OCI-LY3 (cell line): ENCODE measurements at regions not wholly inside any gene's neighbourhood (a gene's known extent, or its start where the extent isn't known, plus 50 kb on each side); places are given as distances from the start of the nearest gene placed in this dataset.
"Not testable (repeated sequence)": the region's sequence is repeated elsewhere in the genome, so short reads cannot be mapped to it uniquely, and the experiment has no call there.

Experiments used
- H2AFZ ChIP-seq: fragments of 200-600, 300-600 bp; shearing (Covaris generic); 2 replicates; pipeline ENCODE4 v1.6.0; 2014; ENCODE audit warnings: antibody characterized with exemption, low read depth, low read length
- H3K27ac ChIP-seq: fragments of 200-600, 300-600 bp; sonication (generic); 2 replicates; pipeline ENCODE4 v1.5.1; 2014; ENCODE audit warnings: mild to moderate bottlenecking, low read length, moderate library complexity, mixed read lengths
- H3K27me3 ChIP-seq: fragments of 200-600, 300-600 bp; sonication (generic); 2 replicates; pipeline ENCODE4 v1.6.1; 2014; ENCODE audit warnings: low read depth, low read length, mixed read lengths
- H3K36me3 ChIP-seq: fragments of 200-600, 300-600 bp; sonication (generic); replicated peaks from 2 replicates; pipeline ENCODE3; 2014; ENCODE audit warnings: low read depth, low read length, mixed read lengths
- H3K4me1 ChIP-seq: fragments of 300-600, 200-600 bp; sonication (generic); 2 replicates; pipeline ENCODE4 v1.6.1; 2014; ENCODE audit warnings: low read length, mixed read lengths
- H3K4me2 ChIP-seq: fragments of 200-600, 300-600 bp; sonication (generic); 2 replicates; pipeline ENCODE4 v1.6.1; 2014; ENCODE audit warnings: low read length, mixed read lengths
- H3K4me3 ChIP-seq: fragments of 300-600, 200-600 bp; sonication (generic); 2 replicates; pipeline ENCODE4 v1.5.1; 2014; ENCODE audit warnings: antibody characterized with exemption, mild to moderate bottlenecking, low read length, moderate library complexity
- H3K79me2 ChIP-seq: fragments of 300-600, 200-600 bp; shearing (Covaris generic); 2 replicates; pipeline ENCODE4 v1.6.1; 2014; ENCODE audit warnings: mild to moderate bottlenecking, low read length, mixed read lengths
- H3K9ac ChIP-seq: fragments of 300-600, 200-600 bp; shearing (Covaris generic); 2 replicates; pipeline ENCODE4 v1.6.0; 2014; ENCODE audit warnings: mild to moderate bottlenecking, low read length, moderate library complexity
- H3K9me3 ChIP-seq: fragments of 200-600, 300-600 bp; shearing (Covaris generic); 2 replicates; pipeline ENCODE4 v1.6.1; 2014; ENCODE audit warnings: low read length, mixed read lengths; ENCODE audit not compliant: insufficient read depth
- H4K20me1 ChIP-seq: fragments of 200-600, 300-600 bp; sonication (generic); 2 replicates; pipeline ENCODE4 v1.6.1; 2016; ENCODE audit warnings: low read length, mixed read lengths; ENCODE audit not compliant: insufficient read depth
- CTCF ChIP-seq: fragments of 200-600, 300-600 bp; sonication (generic); IDR thresholded peaks from 2 replicates; pipeline ENCODE4 v1.5.1; 2014; ENCODE audit warnings: antibody characterized with exemption, low read length, low read depth

DNA sequence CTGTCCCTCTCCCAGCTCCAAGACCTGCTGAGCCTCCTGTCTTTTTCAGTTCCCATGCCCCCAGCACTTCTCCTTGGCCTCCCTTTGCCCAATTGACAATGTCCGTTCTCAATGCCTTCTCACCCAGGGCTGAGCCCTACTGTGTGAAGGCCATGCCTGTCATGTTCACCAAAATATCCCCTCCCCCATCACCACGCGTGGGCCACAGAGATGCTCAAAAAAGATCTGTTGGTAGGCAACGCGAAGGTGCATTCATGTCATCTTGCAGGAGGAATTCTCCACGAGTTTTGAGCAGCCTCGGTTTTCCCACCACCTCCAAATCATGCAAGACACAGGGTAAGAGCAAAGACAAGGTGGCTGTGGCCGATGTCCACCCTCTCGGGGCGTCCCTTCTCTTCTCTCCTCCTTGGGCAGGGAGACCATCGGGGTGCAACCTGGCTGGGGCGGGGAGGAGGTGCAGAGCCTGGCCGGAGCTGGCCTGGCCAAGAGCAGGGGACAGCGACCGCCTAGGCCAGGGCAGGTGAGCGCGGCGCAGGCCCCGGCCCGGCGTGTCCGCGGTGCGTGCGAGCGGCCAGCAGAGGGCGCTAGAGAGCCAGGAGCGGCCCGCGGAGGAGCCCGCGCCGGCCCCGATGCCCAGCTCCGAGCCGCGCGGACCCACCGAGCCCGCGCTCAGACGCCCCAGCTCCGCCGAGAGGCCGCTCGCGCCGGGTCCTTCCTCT lies 56.3 kb upstream of the KRTAP5-11 start:
- H3K9me3 ChIP-seq, H2AFZ ChIP-seq, H4K20me1 ChIP-seq, H3K27me3 ChIP-seq, H3K9ac ChIP-seq, H3K36me3 ChIP-seq, H3K27ac ChIP-seq, H3K79me2 ChIP-seq, H3K4me1 ChIP-seq: not testable (repeated sequence)
- TF ChIP-seq CTCF, result peak; percentile 52
- peak overlapping the region; percentile 58 for H3K4me3 ChIP-seq
- peak overlapping the region; percentile 70 for H3K4me2 ChIP-seq

- peak overlapping the region; percentile 70 for H3K4me2 ChIP-seq
- not testable (repeated sequence) for H2AFZ ChIP-seq, H3K9me3 ChIP-seq, H3K79me2 ChIP-seq, H3K27me3 ChIP-seq, H4K20me1 ChIP-seq, H3K36me3 ChIP-seq, H3K4me1 ChIP-seq, H3K9ac ChIP-seq, H3K27ac ChIP-seq
- H3K4me3 ChIP-seq, result peak overlapping the region; percentile 58
Observed at GRCh38 chr11:71639520-71639849, 56.8 kb upstream of the KRTAP5-11 start.

DNA sequence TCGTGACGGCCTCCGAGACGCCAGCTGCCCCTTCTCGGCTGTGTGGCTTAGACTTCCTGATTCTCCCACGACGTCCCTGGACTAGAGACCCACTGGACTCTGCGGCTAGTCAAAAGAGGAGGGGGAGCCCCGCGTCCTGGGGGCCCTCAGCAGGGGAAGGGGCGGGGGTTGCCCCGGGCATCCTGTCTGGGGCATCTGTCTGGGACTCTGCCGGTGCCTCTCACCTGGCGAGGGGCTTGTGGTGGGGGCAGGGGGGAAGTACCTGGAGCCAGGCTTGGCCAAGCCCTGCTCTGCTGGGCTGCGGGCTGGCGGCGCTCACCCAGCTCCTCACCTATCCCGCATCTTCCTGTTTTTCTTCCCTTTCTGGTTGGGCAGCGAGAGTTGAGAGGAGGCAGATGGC lies 57.2 kb upstream of the KRTAP5-11 start:
- not testable (repeated sequence) for H3K4me3 ChIP-seq, H3K36me3 ChIP-seq, H3K27ac ChIP-seq, H3K79me2 ChIP-seq, H3K4me2 ChIP-seq, H3K27me3 ChIP-seq, H2AFZ ChIP-seq, H3K9me3 ChIP-seq, H4K20me1 ChIP-seq, H3K9ac ChIP-seq, H3K4me1 ChIP-seq

GRCh38 chr11:71647078-71647477 lies 64.4 kb upstream of the KRTAP5-11 start:
- not testable (repeated sequence) for H3K36me3 ChIP-seq, H3K9me3 ChIP-seq, H3K4me3 ChIP-seq, H3K27ac ChIP-seq, H2AFZ ChIP-seq, H3K4me2 ChIP-seq, H3K9ac ChIP-seq, H4K20me1 ChIP-seq, H3K4me1 ChIP-seq, H3K79me2 ChIP-seq, H3K27me3 ChIP-seq

GRCh38 chr11:71652998-71653397 lies 70.3 kb upstream of the KRTAP5-11 start:
- H2AFZ ChIP-seq, H3K36me3 ChIP-seq, H3K9me3 ChIP-seq, H3K27ac ChIP-seq, H3K27me3 ChIP-seq, H3K4me1 ChIP-seq, H3K4me3 ChIP-seq, H4K20me1 ChIP-seq, H3K79me2 ChIP-seq, H3K9ac ChIP-seq, H3K4me2 ChIP-seq: not testable (repeated sequence)

- H3K27me3 ChIP-seq, H3K9ac ChIP-seq, H3K4me1 ChIP-seq, H3K36me3 ChIP-seq, H3K79me2 ChIP-seq, H4K20me1 ChIP-seq, H3K4me3 ChIP-seq, H3K27ac ChIP-seq, H2AFZ ChIP-seq, H3K9me3 ChIP-seq, H3K4me2 ChIP-seq: not testable (repeated sequence)
Observed at GRCh38 chr11:71654423-71654822, 71.7 kb upstream of the KRTAP5-11 start.

DNA sequence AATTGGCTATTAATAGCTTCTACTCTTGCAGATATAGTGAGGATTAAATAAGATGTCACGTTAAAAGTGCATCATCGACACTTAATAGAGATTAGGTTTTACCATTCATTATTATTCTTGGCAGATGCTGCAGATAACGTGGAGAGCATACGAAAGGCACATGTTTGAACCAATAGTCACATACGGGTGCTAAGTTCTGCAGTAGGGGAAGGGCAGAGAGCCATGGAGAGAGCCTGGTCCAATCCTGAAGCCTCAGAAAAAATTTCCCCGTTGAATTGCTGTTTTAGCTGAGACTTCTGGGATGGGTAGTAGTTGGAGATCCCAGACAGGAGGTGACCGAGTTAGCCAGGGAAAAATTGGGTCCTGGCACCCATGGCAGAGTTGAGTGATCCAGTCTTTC lies 72.4 kb upstream of the KRTAP5-11 start:
- H3K4me3 ChIP-seq, H2AFZ ChIP-seq, H4K20me1 ChIP-seq, H3K27me3 ChIP-seq, H3K4me1 ChIP-seq, H3K36me3 ChIP-seq, H3K27ac ChIP-seq, H3K9ac ChIP-seq, H3K4me2 ChIP-seq, H3K9me3 ChIP-seq, H3K79me2 ChIP-seq: not testable (repeated sequence)

GRCh38 chr11:71656513-71656912 lies 73.8 kb upstream of the KRTAP5-11 start:
- H3K36me3 ChIP-seq, H3K4me2 ChIP-seq, H3K4me1 ChIP-seq, H3K27me3 ChIP-seq, H3K4me3 ChIP-seq, H3K9ac ChIP-seq, H3K27ac ChIP-seq, H2AFZ ChIP-seq, H3K79me2 ChIP-seq, H4K20me1 ChIP-seq, H3K9me3 ChIP-seq: not testable (repeated sequence)

DNA sequence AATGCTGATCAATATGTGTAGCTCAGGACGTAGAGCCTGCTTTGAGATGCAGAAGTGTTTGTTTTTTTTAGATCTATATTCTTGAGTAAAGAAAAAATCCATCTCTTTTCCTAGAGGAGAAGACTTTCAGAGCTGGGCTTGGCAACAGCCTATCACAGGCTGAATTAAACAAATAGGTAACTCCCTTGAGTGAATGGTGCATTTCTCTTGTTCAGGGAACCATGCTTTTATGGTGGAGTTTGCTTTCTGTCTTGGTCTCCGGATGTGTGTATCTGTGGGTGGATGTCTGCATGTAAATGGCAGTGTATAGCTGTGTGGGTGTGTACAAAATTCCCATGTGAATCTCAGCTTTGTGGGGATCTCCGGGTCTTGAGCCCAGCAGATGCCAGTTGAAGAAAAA lies 82.3 kb upstream of the KRTAP5-11 start:
- not testable (repeated sequence) for H3K79me2 ChIP-seq, H3K4me3 ChIP-seq, H3K36me3 ChIP-seq, H4K20me1 ChIP-seq, H3K27ac ChIP-seq, H3K4me1 ChIP-seq, H3K27me3 ChIP-seq, H3K4me2 ChIP-seq, H3K9me3 ChIP-seq, H3K9ac ChIP-seq, H2AFZ ChIP-seq
